ENCODE measurements at regions not wholly inside any gene's neighbourhood (a gene's known extent, or its start where the extent isn't known, plus 50 kb on each side); places are given as distances from the start of the nearest gene placed in this dataset.
A peak's percentile ranks its signal among the peaks of the same experiment; 100 is the strongest.

DNA sequence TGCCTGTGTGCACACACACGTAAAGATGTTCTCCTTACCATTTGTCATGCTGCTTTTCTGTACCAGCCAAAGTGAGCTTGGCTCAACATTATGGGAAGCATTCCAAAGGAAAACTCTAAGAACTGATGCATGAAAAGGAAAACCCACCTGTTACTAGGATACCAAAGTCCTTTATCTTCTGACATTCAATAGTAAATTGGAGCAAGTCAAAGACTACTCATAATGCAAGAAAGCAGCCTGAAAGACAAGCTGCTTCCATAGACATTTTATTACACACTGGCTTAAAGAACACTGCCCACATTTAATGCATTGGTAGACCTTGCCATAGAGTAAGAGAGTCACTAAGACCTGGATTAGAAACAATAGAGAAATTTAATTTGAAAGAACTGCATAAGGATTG is 159.0 kb downstream of the LRIG3 start:
- no peak for DNase-seq

DNA sequence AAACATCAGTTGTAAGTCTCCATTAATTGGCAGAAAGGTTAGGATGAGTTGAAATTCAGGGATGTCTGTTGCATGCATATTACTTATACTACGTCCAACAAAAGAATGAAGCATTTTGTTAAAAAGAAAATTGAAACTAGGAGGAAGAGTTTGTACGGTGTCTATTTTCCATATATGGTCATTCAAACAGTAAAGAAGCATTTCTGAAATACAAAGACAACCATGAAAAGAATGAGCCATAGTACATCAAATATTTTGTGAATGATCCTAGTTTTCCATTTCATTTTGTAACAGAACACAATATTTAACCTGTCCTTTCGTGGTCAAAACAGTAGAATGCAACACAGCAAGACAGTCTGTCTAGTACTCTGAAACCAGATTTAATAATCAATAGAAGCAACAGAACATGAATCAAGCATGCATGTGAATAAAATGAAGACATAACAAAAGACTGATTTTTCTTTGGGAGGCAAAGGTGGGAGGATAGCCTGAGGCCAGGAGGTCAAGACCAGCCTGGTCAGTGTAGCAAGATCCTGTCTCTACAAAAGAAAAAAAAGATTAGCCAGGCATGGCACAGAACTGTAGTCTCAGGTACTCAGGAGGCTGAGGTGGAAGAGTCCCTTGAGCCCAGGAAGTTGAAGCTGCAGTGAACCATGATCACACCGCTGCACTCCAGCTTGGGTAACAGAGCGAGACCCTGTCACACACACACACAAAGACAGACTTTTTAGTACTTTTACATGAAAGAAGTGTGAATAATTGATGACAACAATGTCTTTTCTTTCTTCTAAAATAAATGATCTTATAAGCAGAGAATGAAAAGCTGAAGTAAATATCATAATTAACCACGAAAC is 156.0 kb downstream of the LRIG3 start:
- DNase-seq: no peak

DNA sequence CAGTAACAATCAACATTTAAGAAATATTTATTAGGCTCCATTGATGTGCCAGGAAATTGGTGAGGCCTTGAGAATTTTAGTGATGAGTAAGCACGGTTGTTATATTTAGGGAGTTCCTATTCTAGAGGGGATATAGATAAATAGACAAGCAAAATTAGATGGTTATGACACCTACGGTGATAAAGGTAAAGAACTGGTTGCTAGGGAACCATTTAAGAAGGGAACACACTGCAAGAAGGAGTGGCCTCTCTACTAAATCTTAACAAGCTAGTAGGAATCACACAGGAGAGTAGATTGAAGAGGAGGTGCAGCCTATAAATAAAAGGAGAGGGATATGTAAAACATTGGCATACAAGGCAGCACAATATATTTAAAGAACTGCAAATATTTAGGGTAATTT is 155.2 kb downstream of the LRIG3 start:
- DNase-seq: no peak

DNA sequence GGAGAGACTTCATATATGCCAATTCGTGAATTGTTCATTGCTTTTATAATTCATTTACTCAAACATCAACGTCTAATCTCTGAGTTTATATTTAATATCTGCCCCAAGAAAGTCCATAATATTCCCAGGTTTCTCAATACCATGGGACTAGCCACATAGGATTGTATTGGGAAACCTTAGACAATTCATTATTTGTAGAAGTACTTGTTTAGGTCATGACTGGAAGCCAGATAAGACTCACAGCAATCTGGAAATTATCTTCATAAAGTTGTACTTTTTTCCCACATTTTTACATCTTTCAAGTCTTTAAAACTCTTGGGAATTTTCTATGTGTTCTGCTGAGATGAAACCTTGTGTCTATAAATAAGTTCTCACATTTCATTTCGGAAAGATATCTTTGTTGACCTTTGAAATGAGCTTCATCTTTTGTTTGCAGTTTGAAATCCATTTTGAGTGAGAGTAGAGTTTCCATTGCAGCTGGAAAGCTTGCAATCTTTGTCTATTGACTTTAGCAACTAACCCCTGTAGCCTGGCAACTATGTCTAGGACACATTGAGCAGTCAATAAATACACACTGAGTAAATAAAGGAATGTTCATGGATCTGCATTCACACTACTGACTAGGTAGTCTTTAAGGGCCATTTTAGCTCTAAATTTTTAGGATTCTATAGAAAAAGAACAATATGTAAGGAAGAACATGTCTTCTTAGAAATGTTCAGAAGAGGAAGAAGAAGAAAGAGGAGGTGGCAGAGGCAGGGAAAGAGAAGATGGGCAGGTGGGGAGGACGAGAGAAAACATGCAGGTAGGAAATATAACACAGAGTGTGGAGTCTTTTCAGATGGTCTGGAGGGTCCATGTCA is 154.4 kb downstream of the LRIG3 start:
- DNase-seq: peak; percentile 73 to 81

DNA sequence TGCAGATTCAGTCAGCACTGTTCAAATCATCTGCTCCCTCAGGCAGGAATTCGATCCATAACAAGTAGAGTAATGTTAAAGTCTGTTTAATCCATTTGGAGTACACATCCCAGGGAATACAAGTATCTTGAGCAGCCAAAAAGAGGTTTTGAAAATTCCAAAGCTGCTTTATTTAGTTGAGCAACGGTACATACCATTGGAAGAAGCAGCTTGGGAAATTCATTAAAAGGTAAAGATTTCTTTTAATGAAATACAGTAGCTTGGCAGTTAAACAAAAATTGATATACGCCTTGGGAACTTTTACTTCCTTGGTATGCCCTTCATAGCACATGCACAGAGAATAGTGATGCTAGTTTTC is 153.8 kb downstream of the LRIG3 start:
- no peak for DNase-seq

DNA sequence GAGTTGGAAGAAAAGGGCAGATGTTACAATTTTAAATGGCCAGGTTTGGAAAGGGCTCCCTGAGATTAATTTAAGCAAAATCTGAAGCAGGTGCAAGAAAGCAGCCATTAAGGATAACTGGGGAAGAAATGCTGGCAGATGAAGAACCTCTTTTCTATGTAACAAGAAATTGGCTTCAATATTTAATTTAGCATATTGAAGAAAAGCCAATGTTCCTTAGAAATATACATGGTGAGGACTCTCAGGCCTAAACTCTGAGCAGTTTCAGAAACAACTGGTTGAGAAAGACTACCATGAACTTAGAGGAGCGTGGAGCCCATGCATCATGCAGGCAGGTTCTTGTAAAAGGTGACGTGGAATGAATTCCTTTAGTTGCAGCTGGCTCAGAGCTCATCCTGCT is 152.8 kb downstream of the LRIG3 start:
- DNase-seq: no peak

DNA sequence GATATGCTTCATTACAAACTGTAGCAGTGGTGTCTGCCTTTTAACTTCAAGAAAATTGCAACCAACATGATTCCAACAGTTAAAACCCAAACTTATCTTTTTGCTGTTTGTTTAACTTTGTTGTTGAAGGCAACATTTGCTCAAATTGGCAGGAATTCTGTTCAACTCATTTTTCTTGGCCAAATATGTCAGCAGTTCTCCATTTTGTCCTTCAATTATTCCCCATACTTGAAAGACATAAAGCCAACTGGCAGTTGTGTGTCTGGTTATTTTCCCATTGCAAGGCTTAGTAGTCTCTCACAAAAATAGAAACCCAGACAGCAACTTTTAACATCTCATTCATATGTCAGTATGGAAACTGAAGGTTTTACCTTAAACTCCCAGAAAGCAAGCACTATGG is 146.3 kb downstream of the LRIG3 start:
- no peak for DNase-seq

DNA sequence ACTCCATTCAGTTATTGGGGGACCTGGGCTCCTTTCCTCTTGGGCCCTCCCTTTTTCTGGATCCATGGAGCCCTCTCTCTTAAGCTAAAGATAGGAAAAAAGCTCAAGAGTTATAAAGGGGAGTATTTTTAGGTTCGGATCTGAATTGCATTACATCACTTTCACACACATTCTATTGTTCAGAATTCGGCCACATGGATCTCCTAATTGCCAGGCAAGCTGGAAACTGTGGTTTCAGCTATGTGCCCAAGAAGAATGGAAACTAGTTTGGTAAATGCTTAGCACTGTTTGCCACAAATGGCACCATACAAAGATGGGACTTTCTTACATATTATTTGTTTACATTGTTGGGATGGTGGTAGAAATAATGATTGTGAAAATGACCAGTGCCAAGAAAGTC is 145.6 kb downstream of the LRIG3 start:
- no peak for DNase-seq

DNA sequence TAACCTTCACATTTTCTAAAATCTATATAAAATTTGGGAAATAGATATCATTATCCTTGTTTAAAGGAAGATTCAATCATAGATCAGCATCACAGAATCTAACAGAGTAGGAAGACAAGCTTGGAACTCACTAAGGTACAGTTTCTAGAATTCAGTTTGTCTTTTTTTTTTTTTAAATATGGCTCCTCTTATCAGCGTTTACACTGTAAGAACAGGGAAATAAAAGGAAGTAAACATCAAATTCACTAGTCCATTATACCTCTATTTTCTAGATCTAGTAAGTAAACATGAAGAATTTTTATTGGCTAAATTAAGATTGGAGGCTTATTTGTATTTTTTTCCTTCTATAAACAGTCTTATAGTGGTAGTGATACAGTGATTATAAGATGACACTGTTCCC is 144.9 kb downstream of the LRIG3 start:
- DNase-seq: no peak

DNA sequence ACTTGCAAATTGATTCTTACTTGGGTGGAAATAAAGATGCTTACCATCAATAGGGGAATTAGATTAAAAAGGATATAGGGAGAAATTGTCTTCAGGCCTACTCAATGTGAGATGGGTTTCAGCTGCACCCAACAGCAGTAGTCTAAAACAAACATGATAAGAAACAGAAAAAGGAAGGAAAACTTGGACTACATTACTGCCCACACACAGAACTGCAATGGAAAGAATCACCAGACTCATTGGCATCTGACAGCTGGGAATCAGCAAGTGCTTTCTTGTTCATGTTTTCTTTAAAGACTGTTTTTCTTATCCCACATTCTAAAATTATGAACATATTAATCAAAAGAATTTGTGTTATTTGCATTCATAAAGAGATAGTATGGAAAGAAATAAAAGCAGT is 144.2 kb downstream of the LRIG3 start:
- no peak for DNase-seq

DNA sequence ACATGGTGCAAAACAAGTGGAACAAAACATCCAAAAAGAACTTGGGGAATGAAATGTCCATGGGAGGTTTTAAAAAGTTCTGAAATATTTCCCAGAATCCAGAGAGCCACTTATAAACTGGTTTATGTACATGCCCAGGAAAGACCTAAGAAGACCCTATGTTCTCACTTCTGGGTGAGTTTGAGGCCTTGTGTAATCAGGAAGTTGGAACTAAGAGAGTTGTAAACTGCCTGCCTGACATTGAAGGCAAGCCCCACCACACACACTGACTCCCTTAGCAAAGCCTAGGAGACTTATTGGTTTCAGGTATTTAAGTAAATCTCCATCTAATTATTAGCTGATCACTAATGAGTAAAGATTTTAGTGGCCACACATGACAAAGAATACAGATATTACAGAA is 142.5 kb downstream of the LRIG3 start:
- DNase-seq: no peak

DNA sequence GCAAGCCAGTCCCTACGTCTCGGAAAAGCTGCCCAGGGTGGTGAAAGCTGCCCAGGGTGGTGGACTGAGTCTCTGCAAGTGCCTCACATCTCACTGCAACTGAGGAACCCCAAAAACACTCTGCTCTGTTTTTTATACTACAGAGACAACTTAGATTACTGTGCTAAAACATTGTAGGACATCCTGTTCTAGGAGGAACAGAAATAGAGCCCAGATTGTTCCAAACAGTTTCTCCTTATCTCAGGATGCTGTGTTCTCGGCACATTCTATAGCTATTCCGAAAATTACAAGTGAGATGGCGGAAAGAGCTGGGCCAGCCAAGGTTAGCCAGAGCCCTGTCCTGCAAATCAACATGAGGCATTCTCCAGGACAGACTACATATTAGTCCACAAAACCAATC is 138.7 kb downstream of the LRIG3 start:
- DNase-seq: no peak

DNA sequence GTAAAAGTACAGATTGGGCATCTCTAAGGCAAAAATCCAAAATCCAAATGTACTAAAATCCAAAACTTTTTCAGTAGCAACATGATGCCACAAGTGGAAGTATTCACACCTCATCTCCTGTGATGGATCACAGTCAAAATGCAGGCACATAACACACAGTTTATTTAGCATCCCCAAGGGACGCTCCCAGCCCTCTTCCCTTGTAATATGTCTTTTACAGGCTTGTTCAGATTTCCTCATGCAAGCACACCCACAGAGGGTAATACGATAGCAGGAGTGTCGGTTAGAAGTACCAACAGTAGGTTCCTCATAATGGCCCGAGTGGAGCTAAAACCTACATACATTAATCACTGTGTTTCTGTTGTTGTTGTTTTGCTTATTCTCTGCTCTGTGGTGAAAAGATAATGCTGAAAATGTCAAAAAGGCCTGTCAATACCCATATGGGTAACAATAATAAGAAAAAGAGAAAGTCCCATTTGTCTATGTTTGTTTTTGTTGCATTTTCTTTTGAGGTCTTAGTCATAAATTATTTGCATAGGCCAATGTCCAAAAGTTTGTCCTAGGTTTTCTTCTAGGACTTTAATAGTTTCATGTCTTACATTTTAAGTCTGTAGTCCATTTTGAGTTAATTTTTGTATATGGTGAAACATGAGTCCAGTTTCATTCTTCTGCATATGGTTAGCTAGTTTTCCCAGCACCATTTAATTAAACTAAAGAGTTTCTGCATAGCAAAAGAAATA is 133.1 kb downstream of the LRIG3 start:
- peak; percentile 82 to 86 for DNase-seq

DNA sequence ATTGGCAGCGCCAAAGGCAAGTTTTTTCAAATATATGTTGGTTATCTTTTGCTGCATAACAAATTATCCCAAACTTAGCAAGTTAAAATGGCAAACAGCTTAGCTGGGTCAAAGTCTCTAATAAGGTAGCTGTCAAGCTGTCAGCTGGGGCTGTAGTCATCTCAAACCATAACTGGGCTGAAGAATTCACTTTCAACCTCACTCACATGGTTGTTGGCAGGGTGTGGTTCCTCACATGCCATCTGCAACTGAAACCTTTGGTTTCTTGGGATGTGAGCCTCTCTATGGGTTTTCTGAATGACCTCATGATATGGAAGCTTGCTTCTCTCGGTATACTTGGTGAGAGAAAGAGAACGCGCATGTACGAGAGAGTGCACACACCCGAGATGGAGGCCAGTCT is 125.4 kb downstream of the LRIG3 start:
- DNase-seq: no peak

DNA sequence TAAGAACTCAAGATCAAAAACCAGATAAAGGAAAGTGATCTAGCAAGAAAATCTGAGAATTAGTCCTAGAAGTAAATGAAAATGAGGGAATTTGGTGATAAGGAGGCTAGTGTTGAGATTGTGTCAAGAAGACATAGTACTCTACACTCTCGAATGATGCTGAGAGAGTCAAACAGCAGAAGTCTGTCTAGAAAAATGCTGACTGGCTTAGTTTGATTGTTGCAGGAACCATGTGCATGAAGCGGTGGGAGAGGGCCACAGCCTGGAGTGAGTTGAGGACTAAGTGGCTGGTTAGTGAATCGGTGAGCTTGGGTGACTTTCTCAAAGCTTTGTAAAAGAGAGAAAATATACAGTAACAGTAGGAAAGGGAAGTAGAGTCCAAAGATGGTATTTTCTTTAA is 124.5 kb downstream of the LRIG3 start:
- no peak for DNase-seq

DNA sequence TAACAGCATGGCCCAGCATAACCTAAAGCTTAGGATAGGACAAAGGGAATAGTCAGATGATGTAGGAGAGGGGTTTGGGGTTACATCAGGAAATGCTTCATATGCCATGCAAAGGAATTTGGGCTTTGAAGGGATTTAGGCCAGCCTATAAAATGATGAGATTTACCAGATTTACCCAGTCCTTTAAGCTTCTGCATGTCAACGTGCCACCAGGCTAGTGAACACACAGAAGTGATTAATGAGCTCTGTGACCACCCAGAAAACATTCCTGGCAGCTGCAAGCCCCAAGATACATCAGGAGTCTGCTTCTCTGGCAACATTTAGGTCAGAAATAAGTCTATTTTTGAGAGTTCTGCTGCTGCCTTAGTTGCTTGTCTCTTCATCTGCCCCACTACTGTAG is 118.3 kb downstream of the LRIG3 start:
- no peak for DNase-seq

DNA sequence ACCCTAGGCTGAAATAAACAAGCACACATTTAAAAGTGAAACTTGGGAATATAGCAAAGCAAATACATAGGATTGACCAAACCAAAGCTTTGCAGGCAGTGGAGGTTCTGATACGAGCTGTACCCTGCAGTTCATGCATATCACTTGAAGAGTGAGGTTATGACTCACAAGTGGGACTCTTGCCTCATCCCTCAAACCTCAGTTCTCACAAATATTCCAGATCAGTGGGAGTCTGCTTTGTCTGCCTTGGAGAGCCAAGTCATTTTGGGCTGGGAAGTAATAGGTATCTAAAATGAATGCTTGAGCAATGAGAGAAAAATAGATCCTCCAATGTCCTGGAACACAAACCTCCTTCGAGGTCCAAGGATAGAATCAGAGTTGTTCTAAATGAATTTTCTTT is 116.4 kb downstream of the LRIG3 start:
- no peak for DNase-seq

DNA sequence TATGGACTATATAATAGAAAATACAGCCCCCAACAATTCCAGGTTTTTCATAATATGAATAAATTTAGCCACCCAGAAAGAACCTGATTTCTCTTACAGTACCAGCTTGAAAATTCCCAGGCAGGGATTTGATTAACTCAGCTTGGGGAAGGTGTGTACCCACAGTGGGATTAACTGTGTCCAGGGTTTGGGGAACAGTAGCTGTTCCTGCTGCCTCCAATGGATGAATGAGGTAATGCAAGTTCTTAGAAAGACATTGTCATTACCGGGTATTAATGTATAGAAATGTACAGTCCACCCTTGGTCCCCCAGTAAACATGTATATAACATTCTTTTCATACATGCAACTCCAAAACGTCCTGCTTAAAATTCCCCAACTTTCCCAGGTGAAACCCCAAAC is 115.6 kb downstream of the LRIG3 start:
- peak in 1 of 2 experiments; percentile 15 for DNase-seq

DNA sequence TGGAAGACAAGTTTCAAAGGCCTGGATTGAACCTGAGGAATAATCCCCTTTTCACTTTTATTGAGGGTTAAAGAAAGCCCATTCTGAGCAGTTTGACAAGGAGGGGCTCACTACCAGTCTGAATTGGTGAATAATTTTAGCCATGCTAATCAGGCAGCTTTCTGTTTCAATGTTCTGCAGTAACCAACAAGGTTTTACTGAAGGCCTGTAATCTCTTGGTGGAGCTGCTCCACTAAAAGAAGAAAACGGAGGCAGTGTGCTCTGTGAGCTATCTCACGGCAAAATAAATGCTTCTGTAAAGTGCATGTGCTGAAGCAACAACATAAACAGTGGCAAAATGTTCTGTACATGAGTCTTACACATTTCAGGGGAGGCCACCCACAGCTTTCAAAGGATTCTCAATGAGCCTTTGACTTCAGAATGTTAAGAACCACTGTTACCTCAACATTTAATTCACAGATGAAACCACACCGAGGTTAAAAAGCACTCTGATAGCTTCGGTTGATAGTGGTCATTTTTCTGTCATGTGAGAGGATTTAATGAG is 111.2 kb downstream of the LRIG3 start:
- no peak for DNase-seq

DNA sequence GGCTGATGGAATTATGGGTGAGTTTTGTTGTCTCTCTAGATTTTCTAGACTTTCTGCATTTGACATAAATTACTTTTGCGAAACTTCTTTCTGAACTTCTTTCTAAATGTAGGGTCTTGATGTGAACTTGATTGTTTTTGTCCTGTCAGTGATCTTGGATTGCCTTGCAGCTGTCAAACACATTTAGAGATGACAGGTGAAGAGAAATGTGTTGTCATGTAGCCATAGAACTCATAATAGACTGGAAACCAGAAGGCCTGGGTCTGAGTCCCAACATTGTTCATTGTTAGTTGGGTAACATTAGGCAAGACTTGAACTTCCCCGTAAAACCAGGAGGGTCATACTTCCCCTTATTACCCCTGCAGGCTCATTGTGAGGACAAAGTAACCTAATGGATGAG is 109.0 kb downstream of the LRIG3 start:
- DNase-seq: no peak

DNA sequence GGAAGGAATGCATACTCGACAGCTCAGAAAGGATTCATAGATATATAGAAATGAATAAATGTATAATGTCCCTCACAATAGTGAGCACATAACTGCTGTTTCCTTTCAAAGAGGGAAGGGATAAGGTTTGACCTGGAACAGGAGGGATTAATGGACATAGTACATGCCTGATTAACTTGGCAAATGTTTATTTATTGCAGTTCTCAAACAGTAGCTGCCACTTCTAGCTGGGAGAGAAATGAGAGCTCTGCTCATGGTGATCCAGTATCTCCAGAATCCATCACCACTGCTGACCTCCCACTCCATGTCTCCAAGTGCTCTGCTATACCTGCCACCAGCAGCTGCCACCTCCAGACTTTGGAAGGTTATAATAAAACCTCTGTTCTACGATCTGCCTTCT is 108.1 kb downstream of the LRIG3 start:
- no peak for DNase-seq

DNA sequence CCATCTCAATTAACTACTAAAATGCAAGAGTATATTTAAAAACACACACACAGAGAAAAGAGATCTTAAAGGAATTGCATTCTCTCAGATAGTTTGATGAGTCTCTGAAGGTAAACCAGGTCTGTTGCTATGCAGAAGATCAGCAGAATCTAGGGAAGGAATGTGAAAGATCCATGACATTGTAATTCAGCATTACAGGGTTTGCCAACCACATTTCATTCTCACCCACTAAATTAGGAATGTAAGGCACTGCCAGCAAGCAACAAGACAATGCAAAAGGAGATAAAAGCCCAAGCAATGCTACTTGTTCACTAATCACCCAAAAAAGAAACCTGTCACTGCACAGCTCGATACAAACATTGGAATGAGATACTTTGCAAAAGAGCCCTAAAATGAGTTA is 106.3 kb downstream of the LRIG3 start:
- DNase-seq: no peak

DNA sequence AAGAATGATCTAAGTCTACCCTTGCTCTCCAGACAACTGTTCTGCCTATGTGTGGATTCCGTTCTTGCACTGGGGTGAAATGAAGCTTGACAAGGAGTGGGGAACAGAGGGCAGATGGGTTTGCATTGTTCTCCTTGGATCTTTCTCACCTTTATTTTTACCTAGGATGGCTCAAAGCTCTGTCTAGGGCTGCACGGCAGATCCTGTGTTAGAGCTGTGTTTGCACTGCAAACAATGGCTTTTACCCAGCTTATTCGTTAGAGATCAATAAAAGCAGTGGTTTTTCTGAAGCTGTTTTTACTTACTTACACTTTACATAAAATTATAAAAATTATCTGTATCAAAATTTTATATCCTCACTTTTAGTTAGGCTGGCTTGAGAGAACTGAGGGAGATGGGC is 105.1 kb downstream of the LRIG3 start:
- DNase-seq: no peak

Data from NCI-H526 (cell line).